Activated B cell treated with CpG ODN at 0.5 μM for 24 hours (primary cell): ENCODE measurements at regions not wholly inside any gene's neighbourhood (a gene's known extent, or its start where the extent isn't known, plus 50 kb on each side); places are given as distances from the start of the nearest gene placed in this dataset.

Experiments
- ATAC-seq: fragments of 200-7000 bp; cut with Tn5 transposase; one replicate; pipeline ENCODE4 v1.10.0; 2021; ENCODE audit warnings: low read depth, mild to moderate bottlenecking, moderate library complexity
- CTCF ChIA-PET: fragments of 350-600 bp; sonication (Branson Sonifier 250); formaldehyde crosslinking; loops from one replicate; lab custom pipeline; 2021; ENCODE audit warnings: antibody characterized with exemption; lab: Charles Lee
- POLR2A ChIA-PET: fragments of 350-600 bp; sonication (Branson Sonifier 250); formaldehyde crosslinking; loops from one replicate; lab custom pipeline; 2021; ENCODE audit warnings: antibody characterized with exemption; lab: Charles Lee
- DNase-seq: peaks from one replicate; pipeline ENCODE4 v3.0.0; 2022
- H3K27ac Mint-ChIP-seq: one replicate; pipeline ENCODE4 v1.8.0; 2020; ENCODE audit warnings: mixed read lengths
- H3K27me3 Mint-ChIP-seq: one replicate; pipeline ENCODE4 v1.8.0; 2021; ENCODE audit warnings: mixed read lengths
- H3K36me3 Mint-ChIP-seq: one replicate; pipeline ENCODE4 v1.8.0; 2021; ENCODE audit warnings: low read depth, mixed read lengths
- H3K4me1 Mint-ChIP-seq: one replicate; pipeline ENCODE4 v1.8.0; 2021; ENCODE audit warnings: mixed read lengths
- H3K4me3 Mint-ChIP-seq: one replicate; pipeline ENCODE4 v1.8.0; 2020; ENCODE audit warnings: mild to moderate bottlenecking, mixed read lengths
- H3K9me3 Mint-ChIP-seq: one replicate; pipeline ENCODE4 v1.8.0; 2020; ENCODE audit warnings: mixed read lengths
- intact Hi-C: fragments of 100-400 bp; cut with micrococcal nuclease; formaldehyde crosslinking; loops from one replicate; pipeline ENCODE4 v1.15.1; 2024
- TF ChIP-seq, protein P1 (sequence below): fragments of 200-600 bp; IDR thresholded peaks from one replicate; pipeline ENCODE4 v1.8.0; 2022; ENCODE audit warnings: antibody characterized with exemption, mild to moderate bottlenecking

GRCh38 chr2:183495589-183496267 lies 371.5 kb downstream of the NUP35 start:
- intact Hi-C loops = no loop called here
- H3K27ac Mint-ChIP-seq = no peak overlapping the region
- POLR2A ChIA-PET = no interaction called here

DNA sequence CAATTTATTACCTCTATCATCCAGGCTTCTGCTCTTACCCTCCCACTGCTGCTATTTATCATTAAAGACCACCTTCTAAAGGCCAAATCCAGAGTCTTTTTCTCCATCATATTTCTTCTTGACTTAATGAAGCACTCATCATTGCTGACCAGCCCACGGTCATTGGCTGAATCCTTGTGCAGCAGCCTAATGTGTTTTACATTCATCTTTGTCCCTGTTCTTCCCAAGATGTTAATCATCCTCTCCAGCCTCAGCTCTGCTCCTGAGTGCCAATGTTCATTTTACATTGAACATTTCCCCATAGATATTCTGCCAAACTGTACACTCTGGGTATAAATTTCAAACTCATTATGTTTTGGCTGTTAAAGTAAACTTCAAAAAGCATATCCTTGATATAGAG lies 373.6 kb downstream of the NUP35 start:
- ChIA-PET POLR2A (no interaction called here), CTCF (no interaction called here)
- H3K4me1 Mint-ChIP-seq = peaks cover 11% of the 10 kb centered on the region
- no peak overlapping the region for H3K4me3 Mint-ChIP-seq
- ATAC-seq = no peak
- H3K27me3 Mint-ChIP-seq = no peaks in the 10 kb centered on the region
- peaks cover 11% of the 10 kb centered on the region for H3K9me3 Mint-ChIP-seq
- no peaks in the 10 kb centered on the region for H3K36me3 Mint-ChIP-seq
- TF ChIP-seq, protein P1, sequence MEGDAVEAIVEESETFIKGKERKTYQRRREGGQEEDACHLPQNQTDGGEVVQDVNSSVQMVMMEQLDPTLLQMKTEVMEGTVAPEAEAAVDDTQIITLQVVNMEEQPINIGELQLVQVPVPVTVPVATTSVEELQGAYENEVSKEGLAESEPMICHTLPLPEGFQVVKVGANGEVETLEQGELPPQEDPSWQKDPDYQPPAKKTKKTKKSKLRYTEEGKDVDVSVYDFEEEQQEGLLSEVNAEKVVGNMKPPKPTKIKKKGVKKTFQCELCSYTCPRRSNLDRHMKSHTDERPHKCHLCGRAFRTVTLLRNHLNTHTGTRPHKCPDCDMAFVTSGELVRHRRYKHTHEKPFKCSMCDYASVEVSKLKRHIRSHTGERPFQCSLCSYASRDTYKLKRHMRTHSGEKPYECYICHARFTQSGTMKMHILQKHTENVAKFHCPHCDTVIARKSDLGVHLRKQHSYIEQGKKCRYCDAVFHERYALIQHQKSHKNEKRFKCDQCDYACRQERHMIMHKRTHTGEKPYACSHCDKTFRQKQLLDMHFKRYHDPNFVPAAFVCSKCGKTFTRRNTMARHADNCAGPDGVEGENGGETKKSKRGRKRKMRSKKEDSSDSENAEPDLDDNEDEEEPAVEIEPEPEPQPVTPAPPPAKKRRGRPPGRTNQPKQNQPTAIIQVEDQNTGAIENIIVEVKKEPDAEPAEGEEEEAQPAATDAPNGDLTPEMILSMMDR = no peak
- intact Hi-C loops = no loop called here
- H3K27ac Mint-ChIP-seq = no peak overlapping the region
- DNase-seq = no peak

More at GRCh38 chr2:183495589-183496267, 371.5 kb downstream of the NUP35 start:
- Mint-ChIP-seq H3K27me3 (no peaks in the 10 kb centered on the region), H3K9me3 (peaks cover 3% of the 10 kb centered on the region), H3K4me1 (peaks cover 11% of the 10 kb centered on the region), H3K36me3 (no peaks in the 10 kb centered on the region), H3K4me3 (no peak overlapping the region)
- CTCF ChIA-PET = no interaction called here
- ATAC-seq (peak; percentile 66), DNase-seq (no peak)
- TF ChIP-seq, protein P1 = no peak

GRCh38 chr2:183505911-183506310 lies 381.7 kb downstream of the NUP35 start:
- CTCF ChIA-PET = no interaction called here
- no peak overlapping the region for H3K4me3 Mint-ChIP-seq
- no peaks in the 10 kb centered on the region for H3K27me3 Mint-ChIP-seq
- TF ChIP-seq, protein P1 = no peak
- no peak for DNase-seq
- H3K4me1 Mint-ChIP-seq = peaks cover 5% of the 10 kb centered on the region
- H3K9me3 Mint-ChIP-seq = peaks cover 17% of the 10 kb centered on the region
- POLR2A ChIA-PET = no interaction called here
- intact Hi-C loops = loop anchor here (2.0 kb wide), 1 partner anchor 37 kb away; no protein-coding TSS in a partner anchor
- H3K27ac Mint-ChIP-seq = no peak overlapping the region
- ATAC-seq = peak; percentile 42
- no peaks in the 10 kb centered on the region for H3K36me3 Mint-ChIP-seq

DNA sequence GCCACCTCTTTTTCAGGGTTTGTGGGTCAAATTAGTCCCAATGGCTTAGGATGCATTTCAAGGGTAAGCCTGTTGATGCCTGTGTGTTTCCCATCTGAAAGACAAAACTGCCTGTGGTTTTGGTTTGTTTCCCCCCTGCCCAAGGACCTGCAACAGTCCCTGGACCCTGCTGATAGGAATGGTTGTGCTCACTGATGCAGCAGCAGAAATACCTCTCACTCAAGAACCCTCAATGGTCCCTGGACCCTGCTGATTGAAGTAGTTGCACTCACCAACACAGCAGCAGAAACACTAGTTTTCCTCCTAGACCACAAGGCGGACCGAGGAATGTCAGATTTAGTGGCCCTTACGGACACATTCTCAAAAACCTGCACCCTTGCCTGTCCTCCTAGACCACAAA lies 386.9 kb downstream of the NUP35 start:
- no peaks in the 10 kb centered on the region for H3K27me3 Mint-ChIP-seq
- ChIA-PET CTCF (no interaction called here), POLR2A (interaction anchor here (0.6 kb wide), 1 partner anchor 547 kb away, joined by 3 read pairs; no protein-coding TSS in a partner anchor)
- peaks cover under 1% of the 10 kb centered on the region for H3K4me1 Mint-ChIP-seq
- H3K27ac Mint-ChIP-seq = no peak overlapping the region
- no peak overlapping the region for H3K4me3 Mint-ChIP-seq
- H3K36me3 Mint-ChIP-seq = no peaks in the 10 kb centered on the region
- intact Hi-C loops = no loop called here
- no peak for ATAC-seq
- no peak for DNase-seq
- peaks cover 8% of the 10 kb centered on the region for H3K9me3 Mint-ChIP-seq
- TF ChIP-seq, protein P1 = no peak

DNA sequence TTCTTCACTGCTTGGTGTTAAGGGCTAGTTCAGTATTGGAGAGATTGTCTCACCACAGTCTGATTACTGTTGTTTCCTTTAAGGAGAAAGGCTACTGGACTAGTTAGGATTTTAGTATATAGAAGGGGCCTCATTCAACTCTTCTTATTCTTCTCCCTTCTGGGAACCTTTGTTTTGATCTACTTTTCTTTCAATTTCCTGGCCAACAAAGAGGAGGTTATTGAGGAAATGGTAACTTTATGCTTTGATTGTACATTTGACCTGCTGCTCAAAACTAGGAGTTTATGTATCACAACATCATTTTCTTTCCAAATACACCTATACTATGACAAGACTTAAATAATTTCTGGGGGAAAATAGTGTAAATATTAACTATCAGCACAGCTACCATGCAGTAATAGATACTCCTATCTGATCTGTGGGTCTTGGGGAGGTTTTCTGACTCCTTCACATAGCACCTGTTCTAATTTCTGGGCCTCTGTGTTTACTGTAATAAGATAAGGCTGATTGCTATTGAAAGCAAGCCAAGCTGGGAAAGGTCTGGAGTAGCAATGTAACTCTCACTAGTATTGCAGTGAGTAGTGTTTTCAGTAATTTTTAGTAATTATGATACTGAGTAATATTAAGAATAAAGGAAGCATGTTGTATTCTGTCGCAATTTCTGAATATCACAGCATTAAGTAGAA lies 395.3 kb downstream of the NUP35 start:
- TF ChIP-seq, protein P1 = no peak
- DNase-seq = no peak
- Mint-ChIP-seq H3K27ac (no peak overlapping the region), H3K4me3 (no peak overlapping the region), H3K4me1 (no peaks in the 10 kb centered on the region), H3K9me3 (peaks cover 2% of the 10 kb centered on the region), H3K36me3 (no peaks in the 10 kb centered on the region), H3K27me3 (no peaks in the 10 kb centered on the region)
- no peak for ATAC-seq
- intact Hi-C loops = no loop called here
- POLR2A ChIA-PET = no interaction called here
- CTCF ChIA-PET = no interaction called here
